SK-N-SH (cell line): ENCODE measurements at regions not wholly inside any gene's neighbourhood (a gene's known extent, or its start where the extent isn't known, plus 50 kb on each side); places are given as distances from the start of the nearest gene placed in this dataset.

Experiments used
- CTCF ChIP-seq: fragments of 200-600 bp; sonication (generic); IDR thresholded peaks from 2 replicates; pipeline ENCODE4 v1.6.1; 2017; ENCODE audit warnings: antibody characterized with exemption, mild to moderate bottlenecking, moderate library complexity
- TAF1 ChIP-seq: IDR thresholded peaks from 2 replicates; pipeline ENCODE4 v1.6.1; 2012; ENCODE audit warnings: low read depth, mild to moderate bottlenecking, low read length, moderate library complexity, borderline replicate concordance
- TF ChIP-seq, protein P1 (sequence below): IDR thresholded peaks from 2 replicates; pipeline ENCODE4 v1.4.0; 2012; ENCODE audit warnings: low read depth, borderline replicate concordance
- TF ChIP-seq, protein P2 (sequence below): IDR thresholded peaks from 2 replicates; pipeline ENCODE4 v1.6.1; 2012; ENCODE audit warnings: mild to moderate bottlenecking, low read depth, low read length, moderate library complexity
- TF ChIP-seq, protein P3 (sequence below): IDR thresholded peaks from 2 replicates; pipeline ENCODE4 v1.4.0; 2012; ENCODE audit warnings: low read depth

DNA sequence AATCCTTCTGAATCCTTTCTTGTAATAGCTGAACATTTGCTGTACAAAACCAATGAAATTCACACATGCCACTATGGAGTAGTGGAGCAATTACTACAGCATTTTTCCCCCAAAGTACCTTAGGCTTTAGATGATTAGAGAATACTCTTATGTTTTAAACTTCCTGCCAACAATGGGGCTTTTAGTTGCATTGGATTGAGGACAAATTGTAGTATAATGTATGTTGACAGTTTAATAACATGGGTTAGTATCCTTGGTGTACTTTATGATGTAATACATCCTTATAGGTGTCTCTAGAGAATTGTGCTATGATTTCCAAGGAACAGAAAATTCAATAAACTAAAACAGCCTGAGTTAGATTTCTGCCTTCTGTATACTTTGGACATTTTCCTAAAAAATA, 422.7 kb upstream of the GRAMD2B start:
- TF ChIP-seq, protein P1, sequence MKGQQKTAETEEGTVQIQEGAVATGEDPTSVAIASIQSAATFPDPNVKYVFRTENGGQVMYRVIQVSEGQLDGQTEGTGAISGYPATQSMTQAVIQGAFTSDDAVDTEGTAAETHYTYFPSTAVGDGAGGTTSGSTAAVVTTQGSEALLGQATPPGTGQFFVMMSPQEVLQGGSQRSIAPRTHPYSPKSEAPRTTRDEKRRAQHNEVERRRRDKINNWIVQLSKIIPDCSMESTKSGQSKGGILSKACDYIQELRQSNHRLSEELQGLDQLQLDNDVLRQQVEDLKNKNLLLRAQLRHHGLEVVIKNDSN, result no peak
- TF ChIP-seq, protein P2, sequence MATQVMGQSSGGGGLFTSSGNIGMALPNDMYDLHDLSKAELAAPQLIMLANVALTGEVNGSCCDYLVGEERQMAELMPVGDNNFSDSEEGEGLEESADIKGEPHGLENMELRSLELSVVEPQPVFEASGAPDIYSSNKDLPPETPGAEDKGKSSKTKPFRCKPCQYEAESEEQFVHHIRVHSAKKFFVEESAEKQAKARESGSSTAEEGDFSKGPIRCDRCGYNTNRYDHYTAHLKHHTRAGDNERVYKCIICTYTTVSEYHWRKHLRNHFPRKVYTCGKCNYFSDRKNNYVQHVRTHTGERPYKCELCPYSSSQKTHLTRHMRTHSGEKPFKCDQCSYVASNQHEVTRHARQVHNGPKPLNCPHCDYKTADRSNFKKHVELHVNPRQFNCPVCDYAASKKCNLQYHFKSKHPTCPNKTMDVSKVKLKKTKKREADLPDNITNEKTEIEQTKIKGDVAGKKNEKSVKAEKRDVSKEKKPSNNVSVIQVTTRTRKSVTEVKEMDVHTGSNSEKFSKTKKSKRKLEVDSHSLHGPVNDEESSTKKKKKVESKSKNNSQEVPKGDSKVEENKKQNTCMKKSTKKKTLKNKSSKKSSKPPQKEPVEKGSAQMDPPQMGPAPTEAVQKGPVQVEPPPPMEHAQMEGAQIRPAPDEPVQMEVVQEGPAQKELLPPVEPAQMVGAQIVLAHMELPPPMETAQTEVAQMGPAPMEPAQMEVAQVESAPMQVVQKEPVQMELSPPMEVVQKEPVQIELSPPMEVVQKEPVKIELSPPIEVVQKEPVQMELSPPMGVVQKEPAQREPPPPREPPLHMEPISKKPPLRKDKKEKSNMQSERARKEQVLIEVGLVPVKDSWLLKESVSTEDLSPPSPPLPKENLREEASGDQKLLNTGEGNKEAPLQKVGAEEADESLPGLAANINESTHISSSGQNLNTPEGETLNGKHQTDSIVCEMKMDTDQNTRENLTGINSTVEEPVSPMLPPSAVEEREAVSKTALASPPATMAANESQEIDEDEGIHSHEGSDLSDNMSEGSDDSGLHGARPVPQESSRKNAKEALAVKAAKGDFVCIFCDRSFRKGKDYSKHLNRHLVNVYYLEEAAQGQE, result no peak
- TF ChIP-seq TAF1 (no peak), CTCF (no peak)
- TF ChIP-seq, protein P3, sequence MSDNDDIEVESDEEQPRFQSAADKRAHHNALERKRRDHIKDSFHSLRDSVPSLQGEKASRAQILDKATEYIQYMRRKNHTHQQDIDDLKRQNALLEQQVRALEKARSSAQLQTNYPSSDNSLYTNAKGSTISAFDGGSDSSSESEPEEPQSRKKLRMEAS, result no peak
